GM12865 (cell line): ENCODE measurements at regions not wholly inside any gene's neighbourhood (a gene's known extent, or its start where the extent isn't known, plus 50 kb on each side); places are given as distances from the start of the nearest gene placed in this dataset.
"Not testable (repeated sequence)": the region's sequence is repeated elsewhere in the genome, so short reads cannot be mapped to it uniquely, and the experiment has no call there.

ENCODE experiments used
- DNase-seq: peaks from one replicate; pipeline ENCODE4 v3.0.0; 2010; ENCODE audit warnings: low read depth
- H3K4me3 ChIP-seq: 2 replicates; pipeline ENCODE4 v1.5.1; 2011; ENCODE audit warnings: mild to moderate bottlenecking, low read depth, low read length, control low read depth

- not testable (repeated sequence) for H3K4me3 ChIP-seq, DNase-seq
These were observed 4468.2 kb upstream of the TPTE start for GRCh38 chr21:6053145-6053544.

DNA sequence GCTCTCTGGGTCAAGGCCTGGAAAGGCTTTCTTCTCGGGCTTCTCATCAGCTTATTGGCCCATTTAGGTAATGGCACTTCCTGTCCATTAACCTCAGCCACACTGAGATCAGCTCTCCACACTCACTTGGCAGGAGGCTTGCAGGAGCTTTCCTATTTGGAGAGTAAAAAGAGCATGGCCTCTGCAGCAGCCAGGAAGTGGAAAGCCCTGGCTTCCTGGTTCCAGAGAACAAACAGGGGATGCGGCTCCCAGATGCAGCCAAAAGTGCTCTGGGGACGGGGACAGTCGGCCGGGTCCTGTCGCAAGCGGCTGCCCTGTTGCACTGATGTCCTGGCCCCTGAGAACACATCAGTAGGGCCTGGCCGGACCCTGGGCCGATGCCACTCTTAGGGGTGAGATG, 4462.4 kb upstream of the TPTE start:
- not testable (repeated sequence) for H3K4me3 ChIP-seq, DNase-seq

DNA sequence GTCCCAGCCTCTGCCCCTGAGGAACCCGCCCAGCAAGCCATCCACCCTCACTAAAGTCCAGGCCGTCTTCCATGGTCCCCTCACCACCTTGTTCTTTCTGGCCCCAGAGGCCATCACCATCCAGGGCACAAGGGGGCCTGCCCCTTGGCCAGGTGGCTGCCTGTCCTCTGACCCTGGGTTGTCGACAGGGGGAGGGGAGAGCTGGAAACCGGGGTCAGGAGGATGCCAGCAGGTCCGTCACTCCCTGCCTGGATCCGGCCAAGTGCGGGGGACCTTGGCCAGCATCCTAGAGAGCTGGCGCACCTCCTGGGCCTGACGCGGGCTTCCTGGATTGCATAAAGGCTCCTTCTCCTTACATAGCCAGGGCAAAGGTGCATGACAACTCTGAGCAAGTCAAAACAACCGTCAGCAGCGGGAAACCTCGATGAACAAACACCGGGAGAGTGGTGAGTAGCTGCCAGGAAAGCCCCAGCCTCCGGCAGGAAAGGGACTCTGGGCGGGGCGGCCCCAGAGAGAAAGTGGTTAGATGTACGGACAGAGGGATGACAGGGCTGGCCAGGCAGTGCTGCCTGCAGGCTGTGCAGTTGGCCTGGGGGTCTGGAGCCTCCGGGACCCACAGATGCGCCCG, 4461.2 kb upstream of the TPTE start:
- not testable (repeated sequence) for DNase-seq, H3K4me3 ChIP-seq

- not testable (repeated sequence) for H3K4me3 ChIP-seq, DNase-seq
These were observed 4454.9 kb upstream of the TPTE start for GRCh38 chr21:6066320-6066985.

DNA sequence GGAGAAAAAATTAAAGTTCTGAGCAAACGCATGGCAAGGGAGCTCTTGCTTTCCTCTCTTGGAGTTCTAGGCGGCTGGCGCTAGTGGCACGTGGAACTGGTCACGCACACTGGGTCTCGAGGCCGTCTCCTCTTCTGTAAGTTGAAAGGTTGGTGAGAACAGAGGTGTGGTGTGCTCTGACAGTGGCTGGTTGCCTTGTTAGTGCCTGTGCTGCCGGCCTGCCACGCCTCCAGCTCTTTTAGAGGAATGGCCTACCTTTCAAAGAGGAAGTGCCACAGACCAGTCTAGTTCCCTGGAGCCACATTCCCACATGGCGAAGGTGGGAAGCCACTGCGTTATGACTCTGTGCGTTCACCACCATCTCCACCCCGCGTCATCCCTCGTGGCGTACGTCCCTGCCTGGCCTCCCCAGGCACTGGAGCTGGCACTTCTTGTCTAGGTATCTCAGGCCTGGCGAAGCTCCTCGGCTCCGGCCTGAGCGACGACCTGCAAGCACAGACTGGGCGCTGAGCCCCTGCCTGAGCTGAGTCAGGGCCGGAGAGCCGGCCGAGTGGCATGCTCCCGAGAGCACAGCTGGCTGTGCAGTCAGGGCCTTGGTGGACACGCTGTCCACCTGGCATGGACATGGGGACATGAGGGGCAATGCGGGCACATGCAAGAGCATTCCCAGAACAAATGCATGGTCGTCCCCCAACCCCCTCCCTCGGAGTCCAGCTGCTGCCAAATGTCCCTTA, 4453.1 kb upstream of the TPTE start:
- H3K4me3 ChIP-seq, DNase-seq: not testable (repeated sequence)

GRCh38 chr21:6070213-6070612, 4451.2 kb upstream of the TPTE start:
- not testable (repeated sequence) for H3K4me3 ChIP-seq, DNase-seq

- not testable (repeated sequence) for DNase-seq, H3K4me3 ChIP-seq
These were observed 4448.7 kb upstream of the TPTE start for GRCh38 chr21:6072691-6073090.

DNA sequence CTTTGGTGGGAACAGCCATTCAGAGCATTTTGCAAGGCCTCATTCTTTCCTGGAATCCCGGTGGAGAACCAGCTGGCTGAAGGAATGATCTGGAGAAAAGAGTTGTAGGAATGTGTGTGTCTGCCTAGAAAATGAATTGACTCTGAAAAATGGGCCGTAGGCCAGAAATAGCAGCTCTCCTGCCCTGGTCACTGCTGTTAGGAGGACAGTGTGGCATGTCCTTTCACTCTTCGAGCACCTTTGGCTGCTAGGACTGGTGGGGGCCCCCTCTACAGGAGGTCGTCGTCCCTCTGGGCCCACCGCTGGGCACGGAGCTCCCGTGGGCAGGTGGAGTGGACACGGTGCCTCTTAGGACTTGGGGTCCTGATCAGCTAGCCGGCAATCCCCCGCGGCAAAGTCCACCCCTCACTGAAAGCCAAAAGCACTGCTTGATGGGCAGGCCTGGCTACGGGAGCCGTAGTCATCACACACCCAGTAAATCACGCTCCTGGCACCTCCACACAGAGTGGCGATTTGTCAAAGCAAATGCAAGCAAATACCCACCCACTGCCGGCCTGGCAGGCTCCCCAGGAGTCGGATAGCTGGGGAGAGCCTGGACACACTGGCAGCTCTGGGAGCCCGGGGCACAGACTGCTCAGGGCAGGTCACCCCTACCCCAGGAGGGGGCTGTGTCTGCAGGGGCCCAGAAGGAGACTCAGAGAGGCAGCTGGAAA, 4447.2 kb upstream of the TPTE start:
- not testable (repeated sequence) for DNase-seq

DNA sequence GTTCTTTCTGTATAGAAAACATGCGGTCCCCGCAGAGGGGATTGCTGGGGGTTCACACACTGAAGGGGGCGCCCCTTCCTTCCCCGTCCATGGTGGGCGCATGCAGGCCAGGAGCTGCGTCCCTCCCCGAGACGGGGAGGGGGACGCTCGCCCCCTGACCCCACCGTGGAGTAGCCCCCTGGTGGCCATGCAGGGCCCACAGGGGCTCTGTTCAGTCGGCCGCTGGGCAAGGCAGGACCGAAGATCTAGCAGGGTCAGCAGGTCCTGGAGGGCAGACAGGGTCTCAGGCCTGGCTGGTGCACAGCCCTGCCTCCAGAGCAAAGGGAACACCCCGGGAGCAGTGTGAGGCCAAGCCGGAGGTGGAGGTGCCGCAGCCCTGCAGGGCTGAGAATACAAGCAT, 4446.4 kb upstream of the TPTE start:
- not testable (repeated sequence) for DNase-seq, H3K4me3 ChIP-seq

More for the DNA sequence above, 4447.2 kb upstream of the TPTE start:
- H3K4me3 ChIP-seq, result not testable (repeated sequence)

- not testable (repeated sequence) for DNase-seq, H3K4me3 ChIP-seq
These were observed 4445.7 kb upstream of the TPTE start for GRCh38 chr21:6075627-6076208.

DNA sequence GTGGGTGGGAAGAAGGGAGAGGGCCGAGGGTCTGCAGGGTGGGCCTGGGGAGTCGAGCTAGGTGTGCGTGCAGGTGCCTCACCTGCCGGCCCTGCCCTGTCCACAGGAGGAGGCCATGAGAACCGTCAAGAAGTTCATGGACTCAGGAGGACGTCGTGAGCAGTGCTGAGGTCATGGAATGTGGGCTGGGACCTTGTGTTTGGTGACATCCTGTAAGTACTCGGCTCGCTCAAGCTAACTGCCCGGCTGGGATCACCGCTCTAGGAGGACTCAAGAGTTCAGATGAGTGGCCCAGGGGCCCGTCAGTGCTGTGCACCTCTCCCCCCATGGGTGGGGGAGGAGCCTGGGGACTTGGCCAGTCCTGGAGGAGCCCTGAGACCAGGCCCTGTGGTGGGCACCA, 4444.0 kb upstream of the TPTE start:
- not testable (repeated sequence) for H3K4me3 ChIP-seq, DNase-seq

DNA sequence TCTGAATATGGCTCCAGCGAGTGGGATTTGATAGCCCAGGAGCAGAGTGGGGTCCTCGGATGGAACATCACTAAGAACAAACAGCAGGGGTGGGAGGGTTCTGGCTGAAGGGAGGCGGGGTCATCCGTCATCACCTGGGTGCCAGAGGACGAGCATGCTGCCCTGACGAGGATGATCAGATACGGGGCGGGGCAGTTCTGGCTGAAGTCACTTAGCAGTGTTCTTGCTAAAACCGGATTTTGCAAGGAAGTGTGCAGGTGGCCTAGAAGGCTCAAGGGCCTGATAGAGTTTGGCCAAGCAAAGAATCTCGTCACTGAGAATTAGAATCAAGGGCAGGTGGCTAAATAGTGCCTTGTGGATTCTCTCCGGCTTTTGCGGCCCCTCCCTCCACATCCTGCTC, 4442.5 kb upstream of the TPTE start:
- not testable (repeated sequence) for H3K4me3 ChIP-seq, DNase-seq

- DNase-seq, result not testable (repeated sequence)
These were observed 4440.3 kb upstream of the TPTE start for GRCh38 chr21:6080941-6081655.

GRCh38 chr21:6082166-6082565, 4439.2 kb upstream of the TPTE start:
- not testable (repeated sequence) for DNase-seq, H3K4me3 ChIP-seq

More at GRCh38 chr21:6080941-6081655, 4440.3 kb upstream of the TPTE start:
- not testable (repeated sequence) for H3K4me3 ChIP-seq

GRCh38 chr21:6083574-6084120, 4437.7 kb upstream of the TPTE start:
- not testable (repeated sequence) for DNase-seq, H3K4me3 ChIP-seq

GRCh38 chr21:6086038-6086437, 4435.3 kb upstream of the TPTE start:
- not testable (repeated sequence) for H3K4me3 ChIP-seq, DNase-seq

DNA sequence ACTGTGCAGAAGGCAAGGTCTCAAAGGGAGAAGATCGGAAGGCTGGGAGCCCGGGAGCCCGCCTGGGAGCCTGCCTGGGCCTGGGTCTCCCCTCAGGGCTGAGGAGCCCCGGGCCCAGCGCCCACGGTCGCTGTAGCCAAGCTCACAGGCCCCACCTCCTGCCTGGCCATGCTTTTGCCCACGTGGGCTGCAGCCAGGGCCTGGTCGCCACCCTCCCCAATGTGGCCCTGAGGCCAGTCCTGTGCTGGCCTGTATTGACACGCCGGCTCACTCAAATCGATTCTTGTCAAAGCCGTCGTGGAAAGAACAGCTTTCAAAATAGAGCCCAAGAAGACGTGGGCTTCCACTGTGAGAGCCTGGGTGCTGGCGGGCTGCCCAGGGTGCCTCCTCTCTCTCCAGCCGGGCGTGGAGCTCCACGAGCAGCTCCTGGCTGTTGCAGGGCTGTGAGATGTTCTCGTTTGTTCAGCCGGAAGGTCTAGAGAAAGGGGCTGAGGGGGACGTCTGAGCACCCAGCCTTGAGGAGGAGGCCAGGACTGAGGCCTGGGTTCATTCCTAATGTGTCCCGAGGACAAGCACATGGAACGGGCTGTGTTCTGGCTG, 4433.7 kb upstream of the TPTE start:
- not testable (repeated sequence) for DNase-seq, H3K4me3 ChIP-seq
